Smooth muscle cell (in vitro differentiated cells): ENCODE measurements at regions not wholly inside any gene's neighbourhood (a gene's known extent, or its start where the extent isn't known, plus 50 kb on each side); places are given as distances from the start of the nearest gene placed in this dataset.

Source experiments
- DNase-seq: peaks from one replicate; lab custom pipeline; 2025; ENCODE audit not compliant: unreplicated experiment; lab: John Stamatoyannopoulos, UW
- H2AFZ ChIP-seq: fragments of 200-600 bp; sonication (generic); 2 replicates; pipeline ENCODE4 v1.6.0; 2016; ENCODE audit warnings: antibody characterized with exemption, low read depth, mild to moderate bottlenecking
- H3F3A ChIP-seq: fragments of 200-600 bp; sonication (generic); 2 replicates; pipeline ENCODE4 v1.6.0; 2017; ENCODE audit warnings: antibody characterized with exemption, low read depth
- H3K27ac ChIP-seq: fragments of 200-600 bp; sonication (generic); 2 replicates; pipeline ENCODE4 v1.5.1; 2016; ENCODE audit warnings: low read depth, mild to moderate bottlenecking
- H3K27me3 ChIP-seq: fragments of 200-600 bp; sonication (generic); 2 replicates; pipeline ENCODE4 v1.6.1; 2016; ENCODE audit warnings: low read depth, mild to moderate bottlenecking
- H3K36me3 ChIP-seq: fragments of 200-600 bp; sonication (generic); 2 replicates; pipeline ENCODE4 v1.5.1; 2016; ENCODE audit warnings: low read depth
- H3K4me1 ChIP-seq: fragments of 200-600 bp; sonication (generic); 2 replicates; pipeline ENCODE4 v1.5.1; 2016; ENCODE audit warnings: low read depth
- H3K4me2 ChIP-seq: fragments of 200-600 bp; sonication (generic); 2 replicates; pipeline ENCODE4 v1.6.0; 2016; ENCODE audit warnings: mild to moderate bottlenecking
- H3K4me3 ChIP-seq: fragments of 200-600 bp; sonication (generic); 2 replicates; pipeline ENCODE4 v1.5.1; 2016; ENCODE audit warnings: mild to moderate bottlenecking
- H3K79me2 ChIP-seq: fragments of 200-600 bp; sonication (generic); 2 replicates; pipeline ENCODE4 v1.6.0; 2016; ENCODE audit warnings: low read depth, mild to moderate bottlenecking
- H3K9ac ChIP-seq: fragments of 200-600 bp; sonication (generic); 2 replicates; pipeline ENCODE4 v1.6.0; 2016; ENCODE audit warnings: low read depth
- H3K9me3 ChIP-seq: fragments of 200-600 bp; sonication (generic); replicated peaks from 2 replicates; pipeline ENCODE4 v1.5.1; 2016; ENCODE audit warnings: low read depth
- H4K20me1 ChIP-seq: fragments of 200-600 bp; sonication (generic); 2 replicates; pipeline ENCODE4 v1.6.0; 2016; ENCODE audit warnings: low read depth
- WGBS: methylation state at CpG from one replicate; pipeline ENCODE4 v1.1.7; 2016; ENCODE audit warnings: low lambda C conversion rate; 5-methylcytosine and 5-hydroxymethylcytosine counted together
- TF ChIP-seq, protein P1 (sequence below): fragments of 200-600 bp; sonication (generic); IDR thresholded peaks from 2 replicates; pipeline ENCODE4 v1.5.1; 2017; ENCODE audit warnings: borderline replicate concordance, mild to moderate bottlenecking, antibody characterized with exemption; ENCODE audit not compliant: insufficient read depth, poor library complexity, severe bottlenecking

DNA sequence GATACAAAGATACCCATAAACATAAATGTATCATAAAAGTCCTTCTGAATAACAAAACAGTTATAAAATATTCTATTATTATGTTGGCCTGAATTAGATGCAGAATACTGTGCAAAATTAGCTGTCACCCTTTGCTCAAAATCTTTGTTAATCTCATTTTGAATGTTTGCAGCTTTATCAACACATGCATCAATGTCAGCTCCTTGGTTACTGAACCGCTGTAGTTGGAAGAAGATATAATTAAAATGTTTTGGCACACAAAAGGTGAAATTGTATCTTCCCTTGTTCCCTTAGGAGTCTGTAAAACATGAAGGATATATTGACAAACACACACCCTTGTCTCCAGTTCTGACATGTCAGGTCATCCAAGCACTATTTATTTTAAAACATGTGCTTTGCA lies 146.3 kb upstream of the POU5F2 start:
- 92% methylated on average over 1 of the region's 1 CpG for WGBS
- no peak overlapping the region for H3K4me3 ChIP-seq
- no peak overlapping the region for H2AFZ ChIP-seq
- no peaks in the 10 kb centered on the region for H3K27me3 ChIP-seq
- H3K36me3 ChIP-seq = no peaks in the 10 kb centered on the region
- no peak for DNase-seq
- peaks cover 24% of the 10 kb centered on the region for H3K4me1 ChIP-seq
- TF ChIP-seq, protein P1, sequence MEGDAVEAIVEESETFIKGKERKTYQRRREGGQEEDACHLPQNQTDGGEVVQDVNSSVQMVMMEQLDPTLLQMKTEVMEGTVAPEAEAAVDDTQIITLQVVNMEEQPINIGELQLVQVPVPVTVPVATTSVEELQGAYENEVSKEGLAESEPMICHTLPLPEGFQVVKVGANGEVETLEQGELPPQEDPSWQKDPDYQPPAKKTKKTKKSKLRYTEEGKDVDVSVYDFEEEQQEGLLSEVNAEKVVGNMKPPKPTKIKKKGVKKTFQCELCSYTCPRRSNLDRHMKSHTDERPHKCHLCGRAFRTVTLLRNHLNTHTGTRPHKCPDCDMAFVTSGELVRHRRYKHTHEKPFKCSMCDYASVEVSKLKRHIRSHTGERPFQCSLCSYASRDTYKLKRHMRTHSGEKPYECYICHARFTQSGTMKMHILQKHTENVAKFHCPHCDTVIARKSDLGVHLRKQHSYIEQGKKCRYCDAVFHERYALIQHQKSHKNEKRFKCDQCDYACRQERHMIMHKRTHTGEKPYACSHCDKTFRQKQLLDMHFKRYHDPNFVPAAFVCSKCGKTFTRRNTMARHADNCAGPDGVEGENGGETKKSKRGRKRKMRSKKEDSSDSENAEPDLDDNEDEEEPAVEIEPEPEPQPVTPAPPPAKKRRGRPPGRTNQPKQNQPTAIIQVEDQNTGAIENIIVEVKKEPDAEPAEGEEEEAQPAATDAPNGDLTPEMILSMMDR = no peak
- no peak overlapping the region for H3K4me2 ChIP-seq
- no peak overlapping the region for H3K27ac ChIP-seq
- no peak overlapping the region for H3K9ac ChIP-seq
- H3F3A ChIP-seq = no peaks in the 10 kb centered on the region
- H3K9me3 ChIP-seq = no peaks in the 10 kb centered on the region
- no peaks in the 10 kb centered on the region for H4K20me1 ChIP-seq
- H3K79me2 ChIP-seq = no peaks in the 10 kb centered on the region

DNA sequence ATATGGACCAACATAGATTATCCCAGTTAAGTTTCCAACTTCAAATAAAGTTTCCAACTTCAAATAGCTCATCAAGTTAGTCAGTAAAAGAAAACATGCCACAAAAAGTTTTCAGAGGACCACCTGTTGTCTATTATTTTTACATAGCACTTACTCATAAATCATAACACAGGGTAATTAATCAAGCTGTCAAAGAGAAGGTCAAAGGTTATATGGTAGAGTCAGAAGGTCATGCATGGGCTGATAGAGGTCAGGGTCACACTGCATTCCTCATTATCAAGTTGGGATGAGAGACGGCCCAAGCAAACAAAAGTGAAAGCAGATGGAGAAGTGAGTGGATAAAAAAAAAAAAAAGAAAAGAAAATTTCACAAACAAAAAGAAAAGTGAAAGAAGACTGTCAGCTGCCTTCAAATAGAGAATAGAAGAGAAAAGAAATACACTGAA lies 145.5 kb upstream of the POU5F2 start:
- H3K27me3 ChIP-seq = no peaks in the 10 kb centered on the region
- 50% methylated on average over 1 of the region's 1 CpG for WGBS

DNA sequence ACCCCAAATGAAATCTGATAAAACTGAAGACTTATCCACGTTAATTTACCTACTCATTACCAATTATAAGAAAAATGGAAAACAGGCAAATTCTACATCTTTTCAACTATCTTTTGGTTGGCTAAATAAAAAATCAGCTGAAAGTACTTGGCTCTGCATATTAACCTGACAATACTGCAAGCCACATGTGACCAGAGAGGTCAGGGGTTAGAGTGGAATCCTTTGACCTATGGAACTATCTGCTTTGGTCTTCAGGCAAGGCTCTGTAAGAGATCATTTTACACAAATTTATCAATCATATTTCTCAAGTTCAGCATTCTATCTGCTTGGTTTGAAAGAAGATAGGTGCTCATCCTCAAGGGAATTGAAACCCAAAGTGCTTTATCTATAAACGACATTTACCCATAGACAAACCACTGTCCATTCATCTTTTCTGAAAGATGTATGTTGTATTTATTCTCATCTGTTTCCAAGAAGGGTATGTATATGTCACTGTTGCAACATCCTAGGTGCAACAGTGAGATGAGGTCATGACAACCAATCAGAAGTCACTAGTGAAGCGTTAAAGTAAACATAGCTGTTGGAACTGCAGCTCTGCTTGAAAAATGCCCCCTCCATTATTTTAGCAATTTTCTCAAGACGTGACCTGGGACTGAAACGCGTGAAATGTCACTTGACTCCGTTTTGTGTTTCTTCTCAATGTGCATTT lies 144.9 kb upstream of the POU5F2 start:
- H3K79me2 ChIP-seq = no peaks in the 10 kb centered on the region
- H3K27ac ChIP-seq = no peak overlapping the region
- 90% methylated on average over 7 of the region's 7 CpGs for WGBS
- H3K9me3 ChIP-seq = no peaks in the 10 kb centered on the region
- no peak overlapping the region for H3K4me3 ChIP-seq
- TF ChIP-seq, protein P1 = no peak
- no peaks in the 10 kb centered on the region for H3F3A ChIP-seq
- H2AFZ ChIP-seq = no peak overlapping the region
- H3K36me3 ChIP-seq = no peaks in the 10 kb centered on the region
- H3K9ac ChIP-seq = no peak overlapping the region
- no peak overlapping the region for H3K4me2 ChIP-seq
- H4K20me1 ChIP-seq = no peaks in the 10 kb centered on the region
- no peaks in the 10 kb centered on the region for H3K27me3 ChIP-seq
- H3K4me1 ChIP-seq = peaks cover 12% of the 10 kb centered on the region
- DNase-seq = no peak

More for the DNA sequence above, 145.5 kb upstream of the POU5F2 start:
- H2AFZ ChIP-seq = no peak overlapping the region
- H3F3A ChIP-seq = no peaks in the 10 kb centered on the region
- no peaks in the 10 kb centered on the region for H3K36me3 ChIP-seq
- H3K27ac ChIP-seq = no peak overlapping the region
- no peak overlapping the region for H3K4me3 ChIP-seq
- H3K4me1 ChIP-seq = peaks cover 19% of the 10 kb centered on the region
- H3K9ac ChIP-seq = no peak overlapping the region
- H3K79me2 ChIP-seq = no peaks in the 10 kb centered on the region
- H4K20me1 ChIP-seq = no peaks in the 10 kb centered on the region
- no peak for DNase-seq
- TF ChIP-seq, protein P1 = no peak
- H3K9me3 ChIP-seq = no peaks in the 10 kb centered on the region
- no peak overlapping the region for H3K4me2 ChIP-seq

DNA sequence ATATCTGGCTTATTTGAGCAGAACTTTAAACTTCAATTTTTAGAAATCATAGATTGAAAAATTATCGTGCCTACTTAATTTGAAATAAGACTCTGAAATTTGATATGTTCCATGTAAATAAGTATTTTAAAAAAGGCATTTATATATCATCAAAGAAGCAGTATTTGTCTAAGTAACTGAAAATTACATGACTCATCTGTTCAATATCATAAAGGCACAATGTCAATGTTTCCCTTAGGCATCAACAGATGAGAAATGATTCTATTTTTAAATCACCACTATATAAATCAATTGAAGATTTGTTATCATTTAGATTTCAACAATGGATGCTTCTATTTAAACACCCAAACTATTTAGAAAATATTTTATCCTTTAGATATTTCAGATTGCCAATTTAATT lies 142.9 kb upstream of the POU5F2 start:
- Histone ChIP-seq H2AFZ (no peak overlapping the region), H3K4me2 (no peak overlapping the region), H3K27me3 (no peaks in the 10 kb centered on the region), H3K9me3 (no peaks in the 10 kb centered on the region), H3K4me3 (no peak overlapping the region), H3F3A (no peaks in the 10 kb centered on the region), H4K20me1 (no peaks in the 10 kb centered on the region), H3K27ac (no peak overlapping the region), H3K36me3 (no peaks in the 10 kb centered on the region), H3K9ac (no peak overlapping the region), H3K4me1 (no peaks in the 10 kb centered on the region), H3K79me2 (no peaks in the 10 kb centered on the region)
- no peak for DNase-seq
- TF ChIP-seq, protein P1 = no peak
- 89% methylated on average over 1 of the region's 1 CpG for WGBS
